CD4-positive, alpha-beta T cell treated with Interleukin-15 for 1 hour (primary cell): ENCODE measurements at regions not wholly inside any gene's neighbourhood (a gene's known extent, or its start where the extent isn't known, plus 50 kb on each side); places are given as distances from the start of the nearest gene placed in this dataset.
"Not testable (repeated sequence)": the region's sequence is repeated elsewhere in the genome, so short reads cannot be mapped to it uniquely, and the experiment has no call there.

Experiments
- DNase-seq: peaks from one replicate; pipeline ENCODE4 v3.0.0-alpha.2; 2020

- DNase-seq: no peak
Observed at GRCh38 chr6:11380969-11381744, 148.7 kb upstream of the NEDD9 start.

GRCh38 chr6:11380549-11380948, 148.1 kb upstream of the NEDD9 start:
- DNase-seq: no peak

- DNase-seq: no peak
Observed at GRCh38 chr6:11379805-11380204, 147.3 kb upstream of the NEDD9 start.

- DNase-seq: no peak
Observed at GRCh38 chr6:11378639-11379038, 146.2 kb upstream of the NEDD9 start.

GRCh38 chr6:11374036-11375010, 141.9 kb upstream of the NEDD9 start:
- peak; percentile 57 for DNase-seq

GRCh38 chr6:11373208-11373607, 140.7 kb upstream of the NEDD9 start:
- DNase-seq: no peak

GRCh38 chr6:11372186-11372790, 139.8 kb upstream of the NEDD9 start:
- DNase-seq: not testable (repeated sequence)

- no peak for DNase-seq
Observed at GRCh38 chr6:11370191-11371018, 137.9 kb upstream of the NEDD9 start.

- no peak for DNase-seq
Observed at GRCh38 chr6:11368760-11369159, 136.3 kb upstream of the NEDD9 start.

- DNase-seq: no peak
Observed at GRCh38 chr6:11368264-11368663, 135.8 kb upstream of the NEDD9 start.

- no peak for DNase-seq
Observed at GRCh38 chr6:11367638-11368199, 135.3 kb upstream of the NEDD9 start.

GRCh38 chr6:11366934-11367637, 134.6 kb upstream of the NEDD9 start:
- no peak for DNase-seq

- DNase-seq: peak; percentile 68
Observed at GRCh38 chr6:11366183-11366933, 133.9 kb upstream of the NEDD9 start.

GRCh38 chr6:11364971-11365397, 132.5 kb upstream of the NEDD9 start:
- DNase-seq: no peak

GRCh38 chr6:11363881-11364576, 131.6 kb upstream of the NEDD9 start:
- DNase-seq: no peak

GRCh38 chr6:11362564-11362963, 130.1 kb upstream of the NEDD9 start:
- DNase-seq: no peak

GRCh38 chr6:11358904-11359830, 126.7 kb upstream of the NEDD9 start:
- no peak for DNase-seq

GRCh38 chr6:11357285-11357684, 124.8 kb upstream of the NEDD9 start:
- DNase-seq: no peak
